HCT116 (cell line): ENCODE measurements at regions not wholly inside any gene's neighbourhood (a gene's known extent, or its start where the extent isn't known, plus 50 kb on each side); places are given as distances from the start of the nearest gene placed in this dataset.

Experiments
- ATAC-seq: fragments of 200-7000 bp; cut with Tn5 transposase; 2 replicates; pipeline ENCODE4 v1.9.1; 2020; ENCODE audit warnings: mild to moderate bottlenecking, moderate library complexity
- BruUV-seq: library from RNA; stranded (reverse); fragments of 400-500 nt; replicated peaks from 2 replicates; lab custom pipeline; 2021; lab: Mats Ljungman, UMichigan
- CTCF ChIA-PET: fragments of 300-600 bp; sonication (Branson Sonifier 250); formaldehyde crosslinking; loops from one replicate; lab custom pipeline; 2021; ENCODE audit warnings: antibody characterized with exemption; lab: Charles Lee
- POLR2A ChIA-PET: fragments of 300-600, 350-600 bp; sonication (Branson Sonifier 250); formaldehyde crosslinking; loops from one replicate; lab custom pipeline; 2021; ENCODE audit warnings: antibody characterized with exemption; lab: Charles Lee
- RAD21 ChIA-PET, 2 experiments: fragments of 300-600 bp; sonication (Branson Sonifier 250); formaldehyde crosslinking; loops; one replicate each; lab custom pipeline; 2023; ENCODE audit warnings: low total read pairs in 2 of 2; ENCODE audit not compliant: uncharacterized antibody in 2 of 2, unreplicated experiment in 2 of 2, low non-redundant PET in 1 of 2; lab: Charles Lee
- DNase-seq: peaks from one replicate; pipeline ENCODE4 v3.0.0-alpha.2; 2010; ENCODE audit warnings: low read depth, low spot score
- H2AFZ ChIP-seq: fragments of 200-600 bp; shearing (Covaris generic), sonication (generic); 2 replicates; pipeline ENCODE4 v1.6.1; 2017; ENCODE audit warnings: low read depth, mixed run types, mixed read lengths, antibody characterized with exemption, low read length; ENCODE audit not compliant: poor library complexity, severe bottlenecking
- H3K27ac ChIP-seq: 2 replicates; pipeline ENCODE4 v1.5.1; 2012; ENCODE audit warnings: low read depth, low read length
- H3K27me3 ChIP-seq: fragments of 200-600 bp; sonication (generic); 2 replicates; pipeline ENCODE4 v1.6.1; 2016; ENCODE audit warnings: mixed run types, low read length, mixed read lengths; ENCODE audit not compliant: insufficient read depth
- H3K36me3 ChIP-seq, 2 experiments: fragments of 200-500 bp in 1 of 2; fragments of 200-600 bp in 1 of 2; sonication (Bioruptor generic) in 1 of 2; sonication (generic) in 1 of 2; 2 replicates each; pipeline versions ENCODE4 v1.5.1 to v1.6.1; 2014 to 2016; ENCODE audit warnings: low read length in 2 of 2, inconsistent platforms in 1 of 2, mixed read lengths in 1 of 2, mixed run types in 1 of 2; ENCODE audit not compliant: insufficient read depth in 2 of 2, control insufficient read depth in 1 of 2
- H3K4me1 ChIP-seq, 2 experiments: fragments of 200-600 bp in 1 of 2; sonication (generic) in 1 of 2; 2 replicates each; pipeline versions ENCODE4 v1.5.1 to v1.6.1; 2012 to 2017; ENCODE audit warnings: low read length in 2 of 2, inconsistent platforms in 1 of 2, mild to moderate bottlenecking in 1 of 2, mixed read lengths in 1 of 2, mixed run types in 1 of 2, moderate library complexity in 1 of 2; ENCODE audit not compliant: insufficient read depth in 2 of 2, control insufficient read depth in 1 of 2
- H3K4me2 ChIP-seq: fragments of 200-600 bp; sonication (generic); 2 replicates; pipeline ENCODE4 v1.6.1; 2017; ENCODE audit warnings: mixed run types, low read length, mixed read lengths
- H3K4me3 ChIP-seq, 2 experiments: fragments of 200-600 bp in 1 of 2; sonication (generic) in 1 of 2; replicated peaks in 1 of 2; 2 replicates each; pipeline ENCODE4 v1.5.1; 2011 to 2016; ENCODE audit warnings: low read length in 2 of 2, control low read depth in 1 of 2, low read depth in 1 of 2, mild to moderate bottlenecking in 1 of 2, mixed read lengths in 1 of 2, mixed run types in 1 of 2
- H3K79me2 ChIP-seq: fragments of 200-600 bp; sonication (generic); 2 replicates; pipeline ENCODE4 v1.6.1; 2017; ENCODE audit warnings: mild to moderate bottlenecking, mixed run types, low read length, moderate library complexity, mixed read lengths; ENCODE audit not compliant: insufficient read depth
- H3K9ac ChIP-seq: fragments of 200-600 bp; sonication (generic); 2 replicates; pipeline ENCODE4 v1.6.1; 2016; ENCODE audit warnings: low read length, mixed read lengths
- H3K9me2 ChIP-seq: fragments of 200-600 bp; sonication (generic), shearing (Covaris generic); 2 replicates; pipeline ENCODE4 v1.6.1; 2017; ENCODE audit warnings: mixed run types, mild to moderate bottlenecking, moderate library complexity; ENCODE audit not compliant: insufficient read depth
- H3K9me3 ChIP-seq, 2 experiments: fragments of 200-500 bp in 1 of 2; fragments of 200-600 bp in 1 of 2; sonication (Bioruptor generic) in 1 of 2; sonication (generic) in 1 of 2; 2 replicates each; pipeline ENCODE4 v1.6.1; 2014 to 2017; ENCODE audit warnings: low read length in 2 of 2, mixed read lengths in 2 of 2, inconsistent platforms in 1 of 2, low read depth in 1 of 2, mild to moderate bottlenecking in 1 of 2, mixed run types in 1 of 2, moderate library complexity in 1 of 2; ENCODE audit not compliant: control insufficient read depth in 1 of 2, insufficient read depth in 1 of 2
- H4K20me1 ChIP-seq: fragments of 200-600 bp; sonication (generic), shearing (Covaris generic); 2 replicates; pipeline ENCODE4 v1.6.1; 2017; ENCODE audit warnings: mixed run types, mild to moderate bottlenecking, moderate library complexity; ENCODE audit not compliant: insufficient read depth
- CBX3 ChIP-seq: IDR thresholded peaks from 2 replicates; pipeline ENCODE4 v1.6.1; 2012; ENCODE audit warnings: low read depth
- EGR1 ChIP-seq: IDR thresholded peaks from 2 replicates; pipeline ENCODE4 v1.6.1; 2012; ENCODE audit warnings: low read depth
- EZH2 ChIP-seq: fragments of 200-600 bp; sonication (generic); IDR thresholded peaks from 2 replicates; pipeline ENCODE4 v1.6.1; 2017; ENCODE audit warnings: antibody characterized with exemption, mixed run types
- EZH2phosphoT487 ChIP-seq: fragments of 200-600 bp; IDR thresholded peaks from 2 replicates; pipeline ENCODE4 v1.6.1; 2018; ENCODE audit warnings: antibody characterized with exemption, borderline replicate concordance
- JUND ChIP-seq: IDR thresholded peaks from 2 replicates; pipeline ENCODE4 v1.6.1; 2012
- POLR2AphosphoS5 ChIP-seq: IDR thresholded peaks from 2 replicates; pipeline ENCODE4 v1.6.1; 2011; ENCODE audit warnings: mild to moderate bottlenecking, low read depth, low read length, moderate library complexity
- REST ChIP-seq: IDR thresholded peaks from 2 replicates; pipeline ENCODE4 v1.6.1; 2012; ENCODE audit warnings: low read depth
- SIN3A ChIP-seq: IDR thresholded peaks from 2 replicates; pipeline ENCODE4 v1.6.1; 2012; ENCODE audit warnings: low read depth
- SP1 ChIP-seq: IDR thresholded peaks from 2 replicates; pipeline ENCODE4 v1.6.1; 2012; ENCODE audit warnings: low read depth
- SRF ChIP-seq: IDR thresholded peaks from 2 replicates; pipeline ENCODE4 v1.6.1; 2012; ENCODE audit warnings: low read depth
- TCF7L2 ChIP-seq: IDR thresholded peaks from 2 replicates; pipeline ENCODE4 v1.7.0; 2011; ENCODE audit warnings: borderline replicate concordance, inconsistent platforms; ENCODE audit not compliant: insufficient read depth, insufficient read length; ENCODE audit errors: extremely low read depth
- YY1 ChIP-seq: IDR thresholded peaks from 2 replicates; pipeline ENCODE4 v1.6.1; 2011; ENCODE audit warnings: low read length, low read depth, moderate library complexity, mild to moderate bottlenecking; ENCODE audit not compliant: insufficient replicate concordance; ENCODE audit errors: extremely low read depth
- ZBTB33 ChIP-seq: IDR thresholded peaks from 2 replicates; pipeline ENCODE4 v1.6.1; 2011; ENCODE audit warnings: mild to moderate bottlenecking, low read length, moderate library complexity; ENCODE audit not compliant: insufficient replicate concordance; ENCODE audit errors: extremely low read depth
- ZFX ChIP-seq: fragments of 450-650 bp; IDR thresholded peaks from 2 replicates; pipeline ENCODE4 v1.6.1; 2017
- intact Hi-C: fragments of 100-400 bp; cut with micrococcal nuclease; formaldehyde crosslinking; loops from 2 replicates; pipeline ENCODE4 v1.10.0; 2022
- TF ChIP-seq, protein P1 (sequence below), 3 experiments: fragments of 200-600 bp in 1 of 3; sonication (generic) in 1 of 3; IDR thresholded peaks in 2 of 3; conservative IDR thresholded peaks in 1 of 3; 2 replicates each; pipeline ENCODE4 v1.5.1; 2012 to 2017; ENCODE audit warnings: low read depth in 2 of 3, low read length in 2 of 3, antibody characterized with exemption in 1 of 3, borderline replicate concordance in 1 of 3, control low read depth in 1 of 3, mild to moderate bottlenecking in 1 of 3, mixed read lengths in 1 of 3, mixed run types in 1 of 3, moderate library complexity in 1 of 3; ENCODE audit not compliant: insufficient read depth in 1 of 3

GRCh38 chr11:115684699-115685098, 180.5 kb upstream of the CADM1 start:
- ChIA-PET RAD21 (no interaction called here), POLR2A (no interaction called here), CTCF (no interaction called here)
- H3K4me2 ChIP-seq = no peak overlapping the region
- peaks cover 0 to 4% of the 10 kb centered on the region in 2 experiments; a peak in 2 of 4 replicates for H3K9me3 ChIP-seq
- H3K9ac ChIP-seq = no peak overlapping the region
- no peaks in the 10 kb centered on the region for H3K36me3 ChIP-seq
- no peaks in the 10 kb centered on the region for H4K20me1 ChIP-seq
- ATAC-seq = no peak
- intact Hi-C loops = no loop called here
- BruUV-seq = no TSS peak
- H3K9me2 ChIP-seq = no peaks in the 10 kb centered on the region
- no peak overlapping the region for H3K4me3 ChIP-seq
- TF ChIP-seq POLR2AphosphoS5 (no peak), SP1 (no peak), SRF (no peak), TCF7L2 (no peak), EZH2 (no peak), EGR1 (no peak), SIN3A (no peak), EZH2phosphoT487 (no peak), ZBTB33 (no peak), ZFX (no peak), CBX3 (no peak), YY1 (no peak), REST (no peak), JUND (no peak)
- TF ChIP-seq, protein P1, sequence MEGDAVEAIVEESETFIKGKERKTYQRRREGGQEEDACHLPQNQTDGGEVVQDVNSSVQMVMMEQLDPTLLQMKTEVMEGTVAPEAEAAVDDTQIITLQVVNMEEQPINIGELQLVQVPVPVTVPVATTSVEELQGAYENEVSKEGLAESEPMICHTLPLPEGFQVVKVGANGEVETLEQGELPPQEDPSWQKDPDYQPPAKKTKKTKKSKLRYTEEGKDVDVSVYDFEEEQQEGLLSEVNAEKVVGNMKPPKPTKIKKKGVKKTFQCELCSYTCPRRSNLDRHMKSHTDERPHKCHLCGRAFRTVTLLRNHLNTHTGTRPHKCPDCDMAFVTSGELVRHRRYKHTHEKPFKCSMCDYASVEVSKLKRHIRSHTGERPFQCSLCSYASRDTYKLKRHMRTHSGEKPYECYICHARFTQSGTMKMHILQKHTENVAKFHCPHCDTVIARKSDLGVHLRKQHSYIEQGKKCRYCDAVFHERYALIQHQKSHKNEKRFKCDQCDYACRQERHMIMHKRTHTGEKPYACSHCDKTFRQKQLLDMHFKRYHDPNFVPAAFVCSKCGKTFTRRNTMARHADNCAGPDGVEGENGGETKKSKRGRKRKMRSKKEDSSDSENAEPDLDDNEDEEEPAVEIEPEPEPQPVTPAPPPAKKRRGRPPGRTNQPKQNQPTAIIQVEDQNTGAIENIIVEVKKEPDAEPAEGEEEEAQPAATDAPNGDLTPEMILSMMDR (IDR thresholded peaks at IDR 0.05 in 2 of 3, conservative IDR thresholded peaks at IDR 0.05 in 1 of 3; ENCODE audit: borderline replicate concordance in 1 of 3, insufficient read depth in 1 of 3, low read depth in 2 of 3, low read length in 2 of 3) = no peak
- H3K79me2 ChIP-seq = no peaks in the 10 kb centered on the region
- H3K27ac ChIP-seq = no peak overlapping the region
- no peaks in the 10 kb centered on the region for H3K27me3 ChIP-seq
- no peak for DNase-seq
- H3K4me1 ChIP-seq = no peaks in the 10 kb centered on the region
- no peak overlapping the region for H2AFZ ChIP-seq
